ENCODE measurements at regions not wholly inside any gene's neighbourhood (a gene's known extent, or its start where the extent isn't known, plus 50 kb on each side); places are given as distances from the start of the nearest gene placed in this dataset.
"Not testable (repeated sequence)": the region's sequence is repeated elsewhere in the genome, so short reads cannot be mapped to it uniquely, and the experiment has no call there.

GRCh38 chr17:62197156-62197555, 132.1 kb upstream of the MED13 start:
- FAIRE-seq; DNase-seq (ENCODE audit: low spot score): not testable (repeated sequence)

- not testable (repeated sequence) for DNase-seq (ENCODE audit: low spot score); FAIRE-seq
These were observed 131.5 kb upstream of the MED13 start for GRCh38 chr17:62196587-62196986.

DNA sequence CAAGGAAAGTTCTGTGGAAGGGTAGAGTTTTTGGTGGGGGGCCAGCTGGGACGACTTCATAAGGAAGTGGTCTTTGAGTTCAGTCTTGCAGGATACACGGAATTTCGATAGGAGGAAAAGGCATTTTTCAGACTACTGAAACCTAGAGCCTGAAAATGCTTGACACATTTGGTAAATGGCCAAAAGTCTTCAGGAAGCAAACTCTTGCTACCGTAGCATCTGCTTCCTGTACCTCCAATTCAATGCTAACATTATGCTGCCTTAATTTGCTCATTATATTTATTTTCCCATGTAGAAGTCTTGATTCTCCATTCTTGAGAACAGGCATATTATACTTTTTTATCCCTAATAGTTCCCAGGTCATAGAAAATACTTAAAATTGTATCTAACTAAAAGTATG, 129.3 kb upstream of the MED13 start:
- FAIRE-seq = no peak
- no peak for DNase-seq (ENCODE audit: low spot score)

- no peak for DNase-seq (ENCODE audit: low spot score)
- no peak for FAIRE-seq
These were observed 128.2 kb upstream of the MED13 start for GRCh38 chr17:62193249-62193648.

DNA sequence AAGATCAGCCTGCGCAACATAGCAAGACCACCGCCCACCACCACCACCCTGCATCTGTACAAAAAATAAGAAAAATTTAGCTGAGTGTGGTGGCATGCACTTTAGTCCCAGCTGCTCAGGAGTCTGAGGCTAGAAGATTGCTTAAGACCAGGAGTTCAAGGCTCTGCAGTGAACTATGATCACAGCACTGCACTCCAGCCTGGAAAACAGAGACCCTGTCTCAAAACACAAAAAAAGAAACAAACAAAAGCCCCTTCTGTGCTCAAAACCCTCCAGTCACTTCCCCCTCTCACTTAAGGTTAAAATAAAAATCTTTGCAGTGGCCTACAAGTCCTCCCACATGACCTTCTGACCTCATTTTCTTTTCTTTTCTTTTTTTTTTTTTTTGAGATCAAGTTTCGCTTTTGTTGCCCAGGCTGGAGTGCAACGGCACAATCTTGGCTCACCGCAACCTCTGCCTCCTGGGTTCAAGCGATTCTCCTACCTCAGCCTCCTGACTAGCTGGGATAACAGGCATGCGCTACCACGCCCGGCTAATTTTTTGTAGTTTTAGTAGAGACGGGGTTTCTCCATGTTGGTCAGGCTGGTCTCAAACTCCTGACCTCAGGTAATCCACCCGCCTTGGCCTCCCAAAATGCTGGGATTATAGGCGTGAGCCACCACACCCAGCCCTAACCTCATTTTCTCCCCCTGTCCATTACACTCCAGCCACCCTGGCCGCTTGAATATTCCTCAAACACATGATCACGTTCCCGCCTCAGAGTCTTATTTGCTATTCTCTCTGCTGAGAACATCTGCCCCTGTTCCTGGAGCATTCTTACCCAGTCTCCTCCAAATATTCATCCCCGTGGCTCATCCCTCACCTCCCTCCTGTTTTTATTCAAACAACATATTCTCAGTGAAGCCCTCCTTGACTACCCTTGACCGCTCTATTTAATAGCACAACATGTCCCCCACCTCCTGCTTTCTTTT, 126.6 kb upstream of the MED13 start:
- DNase-seq (ENCODE audit: low spot score) (no peak), FAIRE-seq (no peak)

- DNase-seq (ENCODE audit: low spot score) (no peak), FAIRE-seq (no peak)
These were observed 124.3 kb upstream of the MED13 start for GRCh38 chr17:62189377-62189776.

- FAIRE-seq = no peak
These were observed 123.6 kb upstream of the MED13 start for GRCh38 chr17:62188713-62189112.

GRCh38 chr17:62187681-62188080, 122.6 kb upstream of the MED13 start:
- no peak for FAIRE-seq
- no peak for DNase-seq (ENCODE audit: low spot score)

More at GRCh38 chr17:62188713-62189112, 123.6 kb upstream of the MED13 start:
- peak; percentile 16 for DNase-seq (ENCODE audit: low spot score)

DNA sequence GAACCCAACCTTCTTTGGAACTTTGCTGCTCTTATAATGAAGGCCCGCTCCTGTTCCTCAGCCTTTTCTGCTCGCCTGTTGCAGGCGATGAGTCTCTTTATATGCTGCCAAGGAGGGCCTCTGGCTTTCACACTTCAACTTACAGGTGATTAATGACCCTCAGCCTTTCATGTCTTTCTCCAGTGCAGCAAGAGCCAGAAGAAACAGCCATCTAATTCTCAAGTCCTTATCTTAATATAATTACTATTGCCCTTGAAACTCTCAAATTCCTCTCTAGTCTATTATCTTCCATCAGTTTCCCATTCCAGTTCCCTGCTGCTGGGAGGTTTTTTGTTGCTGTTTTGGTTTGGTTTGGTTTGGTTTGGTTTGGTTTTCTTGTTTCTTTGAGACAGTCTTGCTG, 121.8 kb upstream of the MED13 start:
- FAIRE-seq = no peak

DNA sequence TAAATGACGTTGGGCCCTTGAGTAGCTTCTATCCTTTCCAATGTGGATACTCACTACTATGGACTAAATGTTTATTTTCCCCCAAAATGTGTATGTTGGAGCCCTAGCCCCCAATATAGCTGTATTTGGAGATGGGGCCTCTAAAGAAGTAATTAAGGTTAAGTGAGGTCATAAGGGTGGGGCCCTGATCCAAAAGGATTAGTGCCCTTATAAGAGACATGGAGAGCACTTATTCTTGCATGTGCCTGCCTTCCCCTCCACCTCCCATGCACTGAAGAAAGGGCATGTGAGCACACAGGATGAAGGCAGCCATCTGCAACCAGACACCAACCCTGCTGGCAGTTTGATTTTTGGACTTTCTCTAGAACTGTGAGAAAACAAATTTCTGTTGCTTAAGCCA, 115.7 kb upstream of the MED13 start:
- FAIRE-seq = no peak
- no peak for DNase-seq (ENCODE audit: low spot score)

More for the DNA sequence above, 121.8 kb upstream of the MED13 start:
- no peak for DNase-seq (ENCODE audit: low spot score)

DNA sequence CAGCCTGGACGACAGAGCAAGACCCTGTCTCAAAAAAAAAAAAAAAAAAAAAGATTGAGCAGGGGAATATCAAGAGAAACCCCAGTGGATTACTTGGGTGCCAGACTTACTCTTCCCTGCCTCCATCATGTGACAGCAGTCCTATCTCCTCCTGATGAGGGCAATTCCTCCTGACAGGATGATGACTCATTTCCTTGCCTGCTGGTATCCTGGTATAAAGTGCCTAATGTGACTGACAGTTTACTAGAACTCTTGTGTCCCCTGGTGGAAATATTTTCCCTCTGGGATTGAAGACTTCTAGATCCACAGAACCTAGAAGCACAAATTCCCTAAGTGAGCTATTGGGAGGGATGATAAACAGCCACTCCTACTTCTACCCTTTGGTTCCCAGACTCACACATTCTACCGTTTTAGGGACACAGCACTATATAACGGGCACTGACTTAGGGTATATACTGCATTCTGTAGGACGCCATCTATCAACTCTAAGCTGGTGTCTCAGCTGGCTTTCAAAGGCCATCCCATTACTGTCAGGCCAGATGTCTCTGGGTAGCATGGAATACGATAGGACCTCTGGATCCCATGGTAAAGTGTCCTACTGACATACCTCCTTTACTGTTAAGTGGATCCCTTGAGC, 114.6 kb upstream of the MED13 start:
- DNase-seq (ENCODE audit: low spot score) = peak; percentile 92
- FAIRE-seq = peak; percentile 78

GRCh38 chr17:62178579-62178978, 113.5 kb upstream of the MED13 start:
- DNase-seq (ENCODE audit: low spot score) (peak; percentile 20), FAIRE-seq (no peak)

DNA sequence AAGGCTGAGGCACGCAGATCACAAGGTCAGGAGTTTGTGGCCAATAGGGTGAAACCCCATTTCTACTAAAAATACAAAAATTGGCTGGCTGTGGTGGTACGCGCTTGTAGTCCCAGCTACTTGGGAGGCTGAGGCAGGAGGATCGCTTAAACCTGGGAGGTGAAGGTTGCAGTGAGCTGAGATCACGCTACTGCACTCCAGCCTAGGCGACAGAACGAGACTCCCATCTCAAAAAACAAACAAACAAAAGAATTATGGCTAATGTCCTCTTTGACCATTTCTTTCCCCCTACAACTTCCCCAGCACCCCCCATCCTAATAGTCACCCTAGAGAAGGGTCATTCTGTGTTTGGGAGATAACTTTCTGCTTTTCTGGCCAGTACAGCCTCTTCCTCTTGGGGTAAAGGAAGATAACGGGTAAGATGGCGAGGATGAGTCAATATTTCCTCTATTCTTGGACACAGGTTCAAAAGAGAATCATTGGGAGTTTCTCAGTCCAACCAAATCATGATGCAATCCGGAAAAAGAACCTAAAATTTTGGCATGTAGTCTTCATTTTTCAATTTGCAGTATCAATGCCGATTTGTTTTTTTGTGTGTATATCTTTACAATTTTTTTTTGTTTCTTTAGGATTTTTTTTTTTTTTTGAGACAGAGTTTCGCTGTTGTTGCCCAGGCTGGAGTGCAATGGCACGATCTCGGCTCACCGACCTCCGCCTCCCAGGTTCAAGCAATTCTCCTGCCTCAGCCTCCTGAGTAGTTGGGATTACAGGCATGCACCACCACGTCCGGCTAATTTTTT, 107.6 kb upstream of the MED13 start:
- FAIRE-seq = no peak
- no peak for DNase-seq (ENCODE audit: low spot score)

DNA sequence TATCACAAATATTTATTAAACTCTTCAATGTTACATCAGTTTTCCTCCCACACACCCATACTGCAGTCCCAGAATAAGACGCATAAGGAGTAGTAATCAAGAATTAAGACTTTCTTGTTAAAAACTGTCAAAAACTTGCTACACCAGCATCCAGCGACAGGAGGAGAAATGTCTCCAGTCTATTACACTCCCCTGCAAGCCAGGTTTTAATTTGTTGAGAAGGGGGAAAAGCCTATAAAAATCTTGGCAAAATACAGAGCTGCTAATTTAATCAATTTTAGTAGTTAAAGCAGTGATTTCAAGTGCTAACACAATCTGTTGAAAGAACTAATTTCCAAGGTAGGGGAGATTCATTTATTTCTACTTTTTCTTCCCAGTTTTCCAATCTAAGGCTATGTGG, 102.0 kb upstream of the MED13 start:
- DNase-seq (ENCODE audit: low spot score) = no peak
- no peak for FAIRE-seq

GRCh38 chr17:62164747-62165722, 100.0 kb upstream of the MED13 start:
- no peak for FAIRE-seq
- DNase-seq (ENCODE audit: low spot score) = no peak

DNA sequence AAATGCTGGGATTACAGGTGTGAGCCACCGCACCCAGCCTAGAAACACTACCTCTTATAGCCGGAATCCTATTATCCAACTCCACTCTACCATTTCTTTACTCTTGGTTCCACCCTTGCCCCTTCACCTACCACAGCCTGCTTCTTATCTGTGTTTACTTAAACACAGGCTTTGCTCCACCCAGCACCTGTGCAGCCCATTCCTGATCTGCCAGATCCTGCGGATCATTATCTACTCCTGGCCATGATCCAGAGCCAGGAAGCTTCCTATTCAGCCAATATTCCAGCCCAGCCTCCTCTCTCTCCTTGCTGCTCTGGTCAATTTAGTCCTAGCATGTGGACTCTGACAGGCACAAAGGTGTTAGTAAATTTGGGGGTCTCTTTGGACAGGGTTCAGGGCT, 98.8 kb upstream of the MED13 start:
- FAIRE-seq = no peak
- DNase-seq (ENCODE audit: low spot score) = no peak

DNA sequence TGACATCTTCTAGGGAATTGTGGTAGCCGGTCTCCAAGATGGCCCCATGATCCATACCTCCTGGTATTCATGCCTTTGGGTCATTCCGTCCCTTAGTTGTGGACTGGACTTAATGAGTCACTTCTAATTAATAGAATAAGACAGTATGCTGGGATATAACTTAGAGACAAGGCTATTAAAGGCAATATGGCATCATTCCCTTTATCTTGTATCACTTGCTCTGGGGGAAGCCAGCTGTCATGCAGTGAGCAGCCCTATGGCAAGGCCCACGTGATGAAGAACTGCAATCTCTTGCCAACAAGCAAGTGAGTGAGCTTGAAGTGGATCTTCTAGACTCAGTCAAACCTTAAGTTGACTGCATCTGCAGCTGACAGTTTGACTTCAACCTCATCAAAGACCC, 97.8 kb upstream of the MED13 start:
- DNase-seq (ENCODE audit: low spot score) = no peak
- no peak for FAIRE-seq

- DNase-seq (ENCODE audit: low spot score) (no peak), FAIRE-seq (no peak)
These were observed 96.5 kb upstream of the MED13 start for GRCh38 chr17:62161405-62162148.

GRCh38 chr17:62160816-62161215, 95.7 kb upstream of the MED13 start:
- FAIRE-seq (no peak), DNase-seq (ENCODE audit: low spot score) (no peak)

DNA sequence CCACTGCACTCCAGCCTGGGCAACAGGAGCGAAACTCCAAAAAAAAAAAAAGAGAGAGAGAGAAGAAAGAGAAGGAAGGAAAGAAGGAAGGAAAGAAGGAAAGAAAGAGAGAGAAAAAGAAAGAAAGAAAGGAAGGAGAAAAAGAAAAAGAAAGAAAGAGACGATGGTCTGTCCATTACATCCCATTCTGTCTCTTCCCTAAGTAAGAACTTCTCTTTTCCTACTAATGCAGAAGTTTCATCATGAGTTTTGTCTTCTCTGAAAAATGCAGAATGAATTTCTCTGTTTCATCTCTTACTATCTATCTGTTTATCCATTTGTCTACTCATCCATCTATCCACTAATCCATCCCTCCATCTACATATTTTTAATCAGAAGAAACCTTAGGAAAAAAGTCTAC, 94.9 kb upstream of the MED13 start:
- FAIRE-seq (no peak), DNase-seq (ENCODE audit: low spot score) (no peak)

Measured in RCC 7860 (cell line).